Caco-2 (cell line): ENCODE measurements at regions not wholly inside any gene's neighbourhood (a gene's known extent, or its start where the extent isn't known, plus 50 kb on each side); places are given as distances from the start of the nearest gene placed in this dataset.

Experiments used
- BruUV-seq: library from RNA; stranded (reverse); fragments of 400-500 nt; replicated peaks from 2 replicates; lab custom pipeline; 2021; lab: Mats Ljungman, UMichigan
- CTCF ChIA-PET: fragments of 300-600 bp; sonication (Branson Sonifier 250); formaldehyde crosslinking; loops from one replicate; lab custom pipeline; 2022; ENCODE audit warnings: antibody characterized with exemption; lab: Charles Lee
- POLR2A ChIA-PET: fragments of 300-600 bp; sonication (Branson Sonifier 250); formaldehyde crosslinking; loops from one replicate; lab custom pipeline; 2022; ENCODE audit warnings: antibody characterized with exemption; lab: Charles Lee
- DNase-seq, 2 experiments: peaks; one replicate each; pipeline versions ENCODE4 v3.0.0 to v3.0.0-alpha.2; 2020 to 2022
- H3K27me3 ChIP-seq: replicated peaks from 2 replicates; pipeline ENCODE4 v1.6.0; 2011; ENCODE audit warnings: low read length; ENCODE audit not compliant: control insufficient read depth, insufficient read depth
- H3K36me3 ChIP-seq: 2 replicates; pipeline ENCODE4 v1.5.1; 2011; ENCODE audit warnings: low read length; ENCODE audit not compliant: control insufficient read depth, insufficient read depth
- H3K4me1 ChIP-seq: fragments of 250-450 bp; sonication (Bioruptor Pico); 2 replicates; pipeline ENCODE4 v1.5.1; 2020; ENCODE audit warnings: mild to moderate bottlenecking
- H3K4me3 ChIP-seq: 2 replicates; pipeline ENCODE4 v1.5.1; 2011; ENCODE audit warnings: low read depth, mild to moderate bottlenecking, control low read depth, low read length
- H3K9me3 ChIP-seq: fragments of 250-450 bp; sonication (Bioruptor Pico); 2 replicates; pipeline ENCODE4 v1.5.1; 2020; ENCODE audit warnings: mild to moderate bottlenecking, moderate library complexity
- H3K27ac Mint-ChIP-seq: one replicate; pipeline ENCODE4 v1.8.0; 2022; ENCODE audit warnings: mixed read lengths; ENCODE audit not compliant: unreplicated experiment
- H3K27me3 Mint-ChIP-seq: one replicate; pipeline ENCODE4 v1.8.0; 2022; ENCODE audit warnings: mixed read lengths; ENCODE audit not compliant: insufficient read depth, unreplicated experiment
- H3K36me3 Mint-ChIP-seq: one replicate; pipeline ENCODE4 v1.8.0; 2022; ENCODE audit warnings: mild to moderate bottlenecking, mixed read lengths; ENCODE audit not compliant: insufficient read depth, unreplicated experiment
- H3K4me1 Mint-ChIP-seq: one replicate; pipeline ENCODE4 v1.8.0; 2022; ENCODE audit warnings: low read depth, mixed read lengths; ENCODE audit not compliant: unreplicated experiment
- H3K4me3 Mint-ChIP-seq: one replicate; pipeline ENCODE4 v1.8.0; 2022; ENCODE audit warnings: mild to moderate bottlenecking, moderate library complexity, mixed read lengths; ENCODE audit not compliant: unreplicated experiment
- H3K9me3 Mint-ChIP-seq: one replicate; pipeline ENCODE4 v1.8.0; 2022; ENCODE audit warnings: mixed read lengths; ENCODE audit not compliant: unreplicated experiment
- CTCF ChIP-seq, 2 experiments: fragments of 200-600 bp in 1 of 2; IDR thresholded peaks; 1 replicate in 1 of 2; 2 replicates in 1 of 2; pipeline versions ENCODE4 v1.5.1 to v1.8.0; 2011 to 2022; ENCODE audit warnings: antibody characterized with exemption in 1 of 2, control low read depth in 1 of 2, inconsistent platforms in 1 of 2, low read depth in 1 of 2, low read length in 1 of 2, mild to moderate bottlenecking in 1 of 2, moderate library complexity in 1 of 2; ENCODE audit not compliant: insufficient read depth in 1 of 2, severe bottlenecking in 1 of 2, unreplicated experiment in 1 of 2
- intact Hi-C: fragments of 100-400 bp; cut with micrococcal nuclease; formaldehyde crosslinking; loops from one replicate; pipeline ENCODE4 v1.10.0; 2022; ENCODE audit not compliant: unreplicated experiment

- no TSS peak for BruUV-seq
- H3K9me3 ChIP-seq, result no peaks in the 10 kb centered on the region
- H3K9me3 Mint-ChIP-seq, result no peaks in the 10 kb centered on the region
Observed at GRCh38 chr18:78716022-78716421, 263.6 kb upstream of the SALL3 start.

GRCh38 chr18:78716581-78716980, 263.0 kb upstream of the SALL3 start:
- POLR2A ChIA-PET, result no interaction called here
- no peaks in the 10 kb centered on the region for H3K27me3 ChIP-seq
- Mint-ChIP-seq H3K36me3 (no peaks in the 10 kb centered on the region), H3K9me3 (no peaks in the 10 kb centered on the region), H3K4me3 (no peak overlapping the region), H3K27ac (no peak overlapping the region), H3K4me1 (no peaks in the 10 kb centered on the region), H3K27me3 (peaks cover 4% of the 10 kb centered on the region)
- no peaks in the 10 kb centered on the region for H3K4me1 ChIP-seq
- TF ChIP-seq CTCF (IDR thresholded peaks at IDR 0.05; ENCODE audit: insufficient read depth in 1 of 2, low read depth in 1 of 2, low read length in 1 of 2, severe bottlenecking in 1 of 2, unreplicated experiment in 1 of 2), result no peak
- no TSS peak for BruUV-seq
- DNase-seq, result no peak
- intact Hi-C loops, result no loop called here
- CTCF ChIA-PET, result no interaction called here
- H3K4me3 ChIP-seq, result no peak overlapping the region
- H3K36me3 ChIP-seq, result no peaks in the 10 kb centered on the region
- no peaks in the 10 kb centered on the region for H3K9me3 ChIP-seq

More at GRCh38 chr18:78716022-78716421, 263.6 kb upstream of the SALL3 start:
- intact Hi-C loops, result no loop called here
- H3K4me3 ChIP-seq, result no peak overlapping the region
- DNase-seq, result no peak
- ChIA-PET CTCF (no interaction called here), POLR2A (no interaction called here)
- no peaks in the 10 kb centered on the region for H3K4me1 Mint-ChIP-seq
- H3K27me3 Mint-ChIP-seq, result peaks cover 4% of the 10 kb centered on the region
- H3K27me3 ChIP-seq, result no peaks in the 10 kb centered on the region
- no peaks in the 10 kb centered on the region for H3K36me3 Mint-ChIP-seq
- no peak for TF ChIP-seq CTCF (IDR thresholded peaks at IDR 0.05; ENCODE audit: insufficient read depth in 1 of 2, low read depth in 1 of 2, low read length in 1 of 2, severe bottlenecking in 1 of 2, unreplicated experiment in 1 of 2)
- no peaks in the 10 kb centered on the region for H3K36me3 ChIP-seq
- H3K4me1 ChIP-seq, result no peaks in the 10 kb centered on the region
- H3K27ac Mint-ChIP-seq, result no peak overlapping the region
- no peak overlapping the region for H3K4me3 Mint-ChIP-seq

GRCh38 chr18:78717051-78717765, 262.4 kb upstream of the SALL3 start:
- no peak for DNase-seq
- no peaks in the 10 kb centered on the region for H3K9me3 Mint-ChIP-seq
- H3K4me3 Mint-ChIP-seq, result no peak overlapping the region
- no peaks in the 10 kb centered on the region for H3K4me1 Mint-ChIP-seq
- peaks cover 4% of the 10 kb centered on the region for H3K27me3 Mint-ChIP-seq
- ChIA-PET CTCF (no interaction called here), POLR2A (no interaction called here)
- no peaks in the 10 kb centered on the region for H3K36me3 ChIP-seq
- no peaks in the 10 kb centered on the region for H3K27me3 ChIP-seq
- no TSS peak for BruUV-seq
- no peaks in the 10 kb centered on the region for H3K36me3 Mint-ChIP-seq
- intact Hi-C loops, result no loop called here
- no peak overlapping the region for H3K27ac Mint-ChIP-seq
- H3K4me3 ChIP-seq, result no peak overlapping the region
- no peaks in the 10 kb centered on the region for H3K9me3 ChIP-seq
- no peak for TF ChIP-seq CTCF (IDR thresholded peaks at IDR 0.05; ENCODE audit: insufficient read depth in 1 of 2, low read depth in 1 of 2, low read length in 1 of 2, severe bottlenecking in 1 of 2, unreplicated experiment in 1 of 2)
- no peaks in the 10 kb centered on the region for H3K4me1 ChIP-seq
